ENCODE measurements at regions not wholly inside any gene's neighbourhood (a gene's known extent, or its start where the extent isn't known, plus 50 kb on each side); places are given as distances from the start of the nearest gene placed in this dataset.

DNA sequence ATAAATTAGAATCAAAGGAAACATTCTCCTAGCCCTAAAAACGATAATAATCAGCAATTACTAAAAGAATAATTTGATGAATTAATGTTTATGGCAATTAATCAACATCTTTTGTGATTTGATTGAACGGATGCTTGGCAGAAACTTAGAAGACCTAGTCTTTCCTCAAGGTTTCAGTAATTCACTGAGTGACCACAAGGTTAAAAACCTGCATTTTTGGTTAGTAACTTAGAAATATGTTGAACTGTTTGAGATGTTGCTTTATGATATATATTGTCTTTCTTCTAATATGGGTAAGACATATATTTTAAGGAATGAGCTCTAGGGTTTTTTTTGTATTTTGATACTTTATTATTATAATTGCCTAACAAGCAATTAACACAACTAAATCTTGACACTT is 793.0 kb upstream of the NDST4 start:
- no peak for TF ChIP-seq EZH2 (IDR thresholded peaks at IDR 0.05; ENCODE audit: borderline replicate concordance, low read length)
- TF ChIP-seq, protein P1, sequence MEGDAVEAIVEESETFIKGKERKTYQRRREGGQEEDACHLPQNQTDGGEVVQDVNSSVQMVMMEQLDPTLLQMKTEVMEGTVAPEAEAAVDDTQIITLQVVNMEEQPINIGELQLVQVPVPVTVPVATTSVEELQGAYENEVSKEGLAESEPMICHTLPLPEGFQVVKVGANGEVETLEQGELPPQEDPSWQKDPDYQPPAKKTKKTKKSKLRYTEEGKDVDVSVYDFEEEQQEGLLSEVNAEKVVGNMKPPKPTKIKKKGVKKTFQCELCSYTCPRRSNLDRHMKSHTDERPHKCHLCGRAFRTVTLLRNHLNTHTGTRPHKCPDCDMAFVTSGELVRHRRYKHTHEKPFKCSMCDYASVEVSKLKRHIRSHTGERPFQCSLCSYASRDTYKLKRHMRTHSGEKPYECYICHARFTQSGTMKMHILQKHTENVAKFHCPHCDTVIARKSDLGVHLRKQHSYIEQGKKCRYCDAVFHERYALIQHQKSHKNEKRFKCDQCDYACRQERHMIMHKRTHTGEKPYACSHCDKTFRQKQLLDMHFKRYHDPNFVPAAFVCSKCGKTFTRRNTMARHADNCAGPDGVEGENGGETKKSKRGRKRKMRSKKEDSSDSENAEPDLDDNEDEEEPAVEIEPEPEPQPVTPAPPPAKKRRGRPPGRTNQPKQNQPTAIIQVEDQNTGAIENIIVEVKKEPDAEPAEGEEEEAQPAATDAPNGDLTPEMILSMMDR (conservative IDR thresholded peaks at IDR 0.05 in 1 of 2, IDR thresholded peaks at IDR 0.05 in 1 of 2; ENCODE audit: extremely low read depth in 1 of 2, insufficient read depth in 1 of 2, low read depth in 1 of 2, low read length in 2 of 2), result peak in 1 of 2 donors; percentile 4

Measured in mammary epithelial cell (primary cell).